Loucy (cell line): ENCODE measurements at regions not wholly inside any gene's neighbourhood (a gene's known extent, or its start where the extent isn't known, plus 50 kb on each side); places are given as distances from the start of the nearest gene placed in this dataset.

Experiments used
- CTCF ChIP-seq: fragments of 200-600 bp; sonication (generic); conservative IDR thresholded peaks from 2 replicates; pipeline ENCODE4 v1.5.1; 2014; ENCODE audit warnings: mild to moderate bottlenecking, antibody characterized with exemption, low read length
- EZH2phosphoT487 ChIP-seq: fragments of 200-600 bp; IDR thresholded peaks from 2 replicates; pipeline ENCODE4 v1.6.1; 2018; ENCODE audit warnings: antibody characterized with exemption, mild to moderate bottlenecking, moderate library complexity, borderline replicate concordance

- TF ChIP-seq CTCF (no peak), EZH2phosphoT487 (no peak)
Measured at GRCh38 chr7:115678086-115678982, 352.2 kb downstream of the TFEC start.
